IMR-90 (cell line): ENCODE measurements at regions not wholly inside any gene's neighbourhood (a gene's known extent, or its start where the extent isn't known, plus 50 kb on each side); places are given as distances from the start of the nearest gene placed in this dataset.

Experiments used
- ATAC-seq: fragments of 200-7000 bp; cut with Tn5 transposase; 2 replicates; pipeline ENCODE4 v1.9.1; 2020; ENCODE audit warnings: low read depth, mild to moderate bottlenecking, moderate library complexity
- BruUV-seq: library from RNA; stranded (reverse); fragments of 400-500 nt; replicated peaks from 2 replicates; lab custom pipeline; 2021; lab: Mats Ljungman, UMichigan
- CTCF ChIA-PET: fragments of 300-600 bp; formaldehyde crosslinking; extraction: SDS; loops from one replicate; lab custom pipeline; 2021; ENCODE audit warnings: antibody characterized with exemption; lab: Yijun Ruan, JAX
- POLR2A ChIA-PET: fragments of 300-600 bp; sonication (Branson Sonifier 250); formaldehyde crosslinking; loops from one replicate; lab custom pipeline; 2022; ENCODE audit warnings: antibody characterized with exemption; ENCODE audit not compliant: unreplicated experiment; lab: Charles Lee
- DNase-seq: peaks from one replicate; pipeline ENCODE4 v3.0.0; 2013
- H2AFZ ChIP-seq: replicated peaks from 2 replicates; pipeline ENCODE3; 2013; ENCODE audit warnings: low read length, mild to moderate bottlenecking; ENCODE audit not compliant: poor library complexity
- H2AK5ac ChIP-seq: 2 replicates; pipeline ENCODE4 v1.6.1; 2013; ENCODE audit warnings: low read depth, low read length, inconsistent platforms
- H2AK9ac ChIP-seq: replicated peaks from 2 replicates; pipeline ENCODE3; 2013; ENCODE audit warnings: mild to moderate bottlenecking, low read depth, low read length, moderate library complexity; ENCODE audit not compliant: poor library complexity
- H2BK120ac ChIP-seq: 2 replicates; pipeline ENCODE4 v1.6.1; 2013; ENCODE audit warnings: low read depth, low read length, inconsistent platforms
- H2BK15ac ChIP-seq: 3 replicates; pipeline ENCODE4 v1.6.1; 2013; ENCODE audit warnings: low read depth, low read length, inconsistent platforms
- H2BK20ac ChIP-seq: 2 replicates; pipeline ENCODE4 v1.6.1; 2013; ENCODE audit warnings: low read depth, mild to moderate bottlenecking, inconsistent platforms, low read length, moderate library complexity
- H2BK5ac ChIP-seq: 2 replicates; pipeline ENCODE4 v1.6.1; 2013; ENCODE audit warnings: mild to moderate bottlenecking, low read depth, low read length, inconsistent platforms; ENCODE audit not compliant: poor library complexity, severe bottlenecking
- H3K14ac ChIP-seq: replicated peaks from 2 replicates; pipeline ENCODE4 v1.6.1; 2013; ENCODE audit warnings: low read depth, low read length, inconsistent platforms
- H3K18ac ChIP-seq: 2 replicates; pipeline ENCODE4 v1.6.1; 2013; ENCODE audit warnings: low read depth, low read length, control low read depth
- H3K23ac ChIP-seq: 2 replicates; pipeline ENCODE4 v1.6.1; 2013; ENCODE audit warnings: low read depth, low read length, inconsistent platforms
- H3K27ac ChIP-seq: 2 replicates; pipeline ENCODE4 v1.5.1; 2013; ENCODE audit warnings: mild to moderate bottlenecking, control low read depth, low read length; ENCODE audit not compliant: insufficient read depth
- H3K27me3 ChIP-seq: 2 replicates; pipeline ENCODE4 v1.6.1; 2013; ENCODE audit warnings: low read length; ENCODE audit not compliant: control insufficient read depth, insufficient read depth
- H3K36me3 ChIP-seq: 2 replicates; pipeline ENCODE4 v1.6.1; 2013; ENCODE audit warnings: low read length, mixed read lengths; ENCODE audit not compliant: control insufficient read depth, insufficient read depth
- H3K4ac ChIP-seq: 2 replicates; pipeline ENCODE4 v1.6.1; 2013; ENCODE audit warnings: low read depth, low read length, inconsistent platforms
- H3K4me1 ChIP-seq: 2 replicates; pipeline ENCODE4 v1.6.1; 2013; ENCODE audit warnings: low read length, mixed read lengths; ENCODE audit not compliant: control insufficient read depth, insufficient read depth
- H3K4me2 ChIP-seq: 2 replicates; pipeline ENCODE4 v1.6.1; 2013; ENCODE audit warnings: low read depth, mild to moderate bottlenecking, control low read depth, low read length, moderate library complexity
- H3K4me3 ChIP-seq: 2 replicates; pipeline ENCODE4 v1.5.1; 2013; ENCODE audit warnings: low read depth, mild to moderate bottlenecking, control low read depth, low read length, moderate library complexity; ENCODE audit not compliant: insufficient read depth
- H3K56ac ChIP-seq: 2 replicates; pipeline ENCODE4 v1.6.1; 2013; ENCODE audit warnings: low read length, inconsistent platforms; ENCODE audit not compliant: insufficient read depth; ENCODE audit errors: extremely low read depth
- H3K79me1 ChIP-seq, 2 experiments: 2 replicates each; pipeline ENCODE4 v1.6.1; 2013; ENCODE audit warnings: low read length in 2 of 2, inconsistent platforms in 1 of 2, low read depth in 1 of 2
- H3K9ac ChIP-seq: 2 replicates; pipeline ENCODE4 v1.6.1; 2013; ENCODE audit warnings: low read depth, low read length, control low read depth
- H3K9me1 ChIP-seq: 2 replicates; pipeline ENCODE4 v1.6.1; 2013; ENCODE audit warnings: low read length, inconsistent platforms; ENCODE audit not compliant: insufficient read depth
- H3K9me3 ChIP-seq: 2 replicates; pipeline ENCODE4 v1.6.1; 2013; ENCODE audit warnings: low read length; ENCODE audit not compliant: control insufficient read depth, insufficient read depth
- H4K20me1 ChIP-seq: 2 replicates; pipeline ENCODE4 v1.6.1; 2013; ENCODE audit warnings: low read length, inconsistent platforms; ENCODE audit not compliant: insufficient read depth
- H4K5ac ChIP-seq: 2 replicates; pipeline ENCODE4 v1.6.1; 2013; ENCODE audit warnings: mild to moderate bottlenecking, low read depth, low read length, control low read depth
- H4K8ac ChIP-seq, 2 experiments: 2 replicates each; pipeline ENCODE4 v1.6.1; 2013; ENCODE audit warnings: low read depth in 2 of 2, low read length in 2 of 2, control low read depth in 1 of 2, inconsistent platforms in 1 of 2
- H4K91ac ChIP-seq: 2 replicates; pipeline ENCODE4 v1.6.1; 2013; ENCODE audit warnings: low read depth, low read length, inconsistent platforms; ENCODE audit not compliant: insufficient read depth
- CEBPB ChIP-seq: IDR thresholded peaks from 2 replicates; pipeline ENCODE4 v1.6.1; 2012; ENCODE audit warnings: low read depth, low read length, improper control_type of control experiment
- MAZ ChIP-seq: IDR thresholded peaks from 2 replicates; pipeline ENCODE4 v1.6.1; 2012; ENCODE audit warnings: low read depth, mild to moderate bottlenecking, low read length, improper control_type of control experiment, moderate library complexity, borderline replicate concordance
- NFE2L2 ChIP-seq: fragments of 150-350 bp; IDR thresholded peaks from 2 replicates; pipeline ENCODE4 v1.6.1; 2016; ENCODE audit warnings: low read depth, mild to moderate bottlenecking, low read length
- WGBS, 2 experiments: methylation state at CpG; one replicate each; pipeline versions ENCODE4 v1.1.5 to v1.1.7; 2013; ENCODE audit warnings: missing lambda C conversion rate in 2 of 2; ENCODE audit not compliant: insufficient read length in 1 of 2; ENCODE audit errors: extremely low coverage in 2 of 2; 5-methylcytosine and 5-hydroxymethylcytosine counted together
- dilution Hi-C: fragments of 300-500 bp; cut with HindIII; formaldehyde crosslinking; loops from one replicate; pipeline ENCODE4 v1.14.3; 2018; ENCODE audit warnings: low sequenced_read_pairs; ENCODE audit not compliant: unreplicated experiment
- in situ Hi-C: fragments of 300-500 bp; cut with MboI; formaldehyde crosslinking; loops from 3 replicates; pipeline ENCODE4 v1.14.3; 2019; ENCODE audit warnings: low sequenced_read_pairs, inconsistent platforms, mixed read lengths
- intact Hi-C: fragments of 100-400 bp; cut with micrococcal nuclease; formaldehyde crosslinking; loops from 2 replicates; pipeline ENCODE4 v1.10.0; 2022
- TF ChIP-seq, protein P1 (sequence below): conservative IDR thresholded peaks from 2 replicates; pipeline ENCODE4 v1.5.1; 2012; ENCODE audit warnings: mild to moderate bottlenecking, low read depth, low read length, improper control_type of control experiment

DNA sequence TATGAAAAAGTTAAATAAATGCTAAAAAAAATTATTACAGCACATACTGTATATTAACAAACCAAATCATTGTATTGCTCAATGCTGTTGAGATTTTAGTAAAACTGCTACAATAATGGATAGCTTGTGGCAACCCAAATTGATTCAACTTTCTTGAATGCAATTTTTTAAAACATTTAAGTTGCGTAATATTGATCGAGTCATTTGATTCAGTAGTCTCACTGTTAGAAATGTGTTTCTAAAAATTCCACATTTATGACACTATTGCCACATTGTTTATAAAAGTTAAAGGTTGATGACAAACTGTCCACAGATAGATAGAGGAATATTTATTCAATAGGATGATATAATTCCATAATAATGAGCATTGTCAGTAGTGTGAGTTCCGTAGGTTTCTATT, 640.7 kb upstream of the CRIM1 start:
- Histone ChIP-seq H2AK5ac (no peak overlapping the region), H3K9me3 (no peaks in the 10 kb centered on the region), H2BK15ac (no peak overlapping the region), H3K27ac (no peak overlapping the region), H2BK120ac (no peak overlapping the region), H3K36me3 (no peaks in the 10 kb centered on the region), H3K4me1 (no peaks in the 10 kb centered on the region), H3K4ac (no peak overlapping the region), H3K4me3 (no peak overlapping the region), H4K20me1 (no peaks in the 10 kb centered on the region), H2AK9ac (no peak overlapping the region), H3K79me1 (no peaks in the 10 kb centered on the region), H3K14ac (no peak overlapping the region), H4K8ac (no peak overlapping the region), H4K5ac (no peak overlapping the region), H2AFZ (no peak overlapping the region), H3K27me3 (no peaks in the 10 kb centered on the region), H2BK20ac (no peak overlapping the region), H3K9ac (no peak overlapping the region), H3K4me2 (no peak overlapping the region), H2BK5ac (no peak overlapping the region), H3K56ac (no peak overlapping the region), H4K91ac (no peak overlapping the region), H3K23ac (no peak overlapping the region), H3K18ac (no peak overlapping the region), H3K9me1 (no peaks in the 10 kb centered on the region)
- ChIA-PET POLR2A (no interaction called here), CTCF (no interaction called here)
- WGBS, 2 experiments = no CpG with 5 or more reads among the region's 3 CpGs
- dilution Hi-C loops (no loop called here), intact Hi-C loops (no loop called here), in situ Hi-C loops (no loop called here)
- no TSS peak for BruUV-seq
- ATAC-seq (no peak), DNase-seq (no peak)
- TF ChIP-seq NFE2L2 (no peak), MAZ (no peak), CEBPB (peak; percentile 75)
- TF ChIP-seq, protein P1, sequence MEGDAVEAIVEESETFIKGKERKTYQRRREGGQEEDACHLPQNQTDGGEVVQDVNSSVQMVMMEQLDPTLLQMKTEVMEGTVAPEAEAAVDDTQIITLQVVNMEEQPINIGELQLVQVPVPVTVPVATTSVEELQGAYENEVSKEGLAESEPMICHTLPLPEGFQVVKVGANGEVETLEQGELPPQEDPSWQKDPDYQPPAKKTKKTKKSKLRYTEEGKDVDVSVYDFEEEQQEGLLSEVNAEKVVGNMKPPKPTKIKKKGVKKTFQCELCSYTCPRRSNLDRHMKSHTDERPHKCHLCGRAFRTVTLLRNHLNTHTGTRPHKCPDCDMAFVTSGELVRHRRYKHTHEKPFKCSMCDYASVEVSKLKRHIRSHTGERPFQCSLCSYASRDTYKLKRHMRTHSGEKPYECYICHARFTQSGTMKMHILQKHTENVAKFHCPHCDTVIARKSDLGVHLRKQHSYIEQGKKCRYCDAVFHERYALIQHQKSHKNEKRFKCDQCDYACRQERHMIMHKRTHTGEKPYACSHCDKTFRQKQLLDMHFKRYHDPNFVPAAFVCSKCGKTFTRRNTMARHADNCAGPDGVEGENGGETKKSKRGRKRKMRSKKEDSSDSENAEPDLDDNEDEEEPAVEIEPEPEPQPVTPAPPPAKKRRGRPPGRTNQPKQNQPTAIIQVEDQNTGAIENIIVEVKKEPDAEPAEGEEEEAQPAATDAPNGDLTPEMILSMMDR = no peak
